Smooth muscle cell (in vitro differentiated cells): ENCODE measurements at regions not wholly inside any gene's neighbourhood (a gene's known extent, or its start where the extent isn't known, plus 50 kb on each side); places are given as distances from the start of the nearest gene placed in this dataset.

Experiments
- DNase-seq: peaks from one replicate; lab custom pipeline; 2025; ENCODE audit not compliant: unreplicated experiment; lab: John Stamatoyannopoulos, UW
- H2AFZ ChIP-seq: fragments of 200-600 bp; sonication (generic); 2 replicates; pipeline ENCODE4 v1.6.0; 2016; ENCODE audit warnings: antibody characterized with exemption, low read depth, mild to moderate bottlenecking
- H3F3A ChIP-seq: fragments of 200-600 bp; sonication (generic); 2 replicates; pipeline ENCODE4 v1.6.0; 2017; ENCODE audit warnings: antibody characterized with exemption, low read depth
- H3K27ac ChIP-seq: fragments of 200-600 bp; sonication (generic); 2 replicates; pipeline ENCODE4 v1.5.1; 2016; ENCODE audit warnings: low read depth, mild to moderate bottlenecking
- H3K27me3 ChIP-seq: fragments of 200-600 bp; sonication (generic); 2 replicates; pipeline ENCODE4 v1.6.1; 2016; ENCODE audit warnings: low read depth, mild to moderate bottlenecking
- H3K36me3 ChIP-seq: fragments of 200-600 bp; sonication (generic); 2 replicates; pipeline ENCODE4 v1.5.1; 2016; ENCODE audit warnings: low read depth
- H3K4me1 ChIP-seq: fragments of 200-600 bp; sonication (generic); 2 replicates; pipeline ENCODE4 v1.5.1; 2016; ENCODE audit warnings: low read depth
- H3K4me2 ChIP-seq: fragments of 200-600 bp; sonication (generic); 2 replicates; pipeline ENCODE4 v1.6.0; 2016; ENCODE audit warnings: mild to moderate bottlenecking
- H3K4me3 ChIP-seq: fragments of 200-600 bp; sonication (generic); 2 replicates; pipeline ENCODE4 v1.5.1; 2016; ENCODE audit warnings: mild to moderate bottlenecking
- H3K79me2 ChIP-seq: fragments of 200-600 bp; sonication (generic); 2 replicates; pipeline ENCODE4 v1.6.0; 2016; ENCODE audit warnings: low read depth, mild to moderate bottlenecking
- H3K9ac ChIP-seq: fragments of 200-600 bp; sonication (generic); 2 replicates; pipeline ENCODE4 v1.6.0; 2016; ENCODE audit warnings: low read depth
- H3K9me3 ChIP-seq: fragments of 200-600 bp; sonication (generic); replicated peaks from 2 replicates; pipeline ENCODE4 v1.5.1; 2016; ENCODE audit warnings: low read depth
- H4K20me1 ChIP-seq: fragments of 200-600 bp; sonication (generic); 2 replicates; pipeline ENCODE4 v1.6.0; 2016; ENCODE audit warnings: low read depth
- CTCF ChIP-seq: fragments of 200-600 bp; sonication (generic); IDR thresholded peaks from 2 replicates; pipeline ENCODE4 v1.5.1; 2017; ENCODE audit warnings: borderline replicate concordance, mild to moderate bottlenecking, antibody characterized with exemption; ENCODE audit not compliant: insufficient read depth, poor library complexity, severe bottlenecking
- WGBS: methylation state at CpG from one replicate; pipeline ENCODE4 v1.1.7; 2016; ENCODE audit warnings: low lambda C conversion rate; 5-methylcytosine and 5-hydroxymethylcytosine counted together

GRCh38 chr10:52967806-52968795 lies 195.5 kb upstream of the MBL2 start:
- H3K79me2 ChIP-seq: no peaks in the 10 kb centered on the region
- no peaks in the 10 kb centered on the region for H3K9me3 ChIP-seq
- no peak overlapping the region for H3K4me3 ChIP-seq
- no peaks in the 10 kb centered on the region for H3K27me3 ChIP-seq
- WGBS: 69% methylated on average over 4 of the region's 4 CpGs
- no peak overlapping the region for H3K4me2 ChIP-seq
- no peak overlapping the region for H3K9ac ChIP-seq
- no peaks in the 10 kb centered on the region for H3F3A ChIP-seq
- H3K27ac ChIP-seq: no peak overlapping the region
- H4K20me1 ChIP-seq: no peaks in the 10 kb centered on the region
- no peak for DNase-seq
- no peaks in the 10 kb centered on the region for H3K36me3 ChIP-seq
- H3K4me1 ChIP-seq: no peaks in the 10 kb centered on the region
- H2AFZ ChIP-seq: no peak overlapping the region
- no peak for TF ChIP-seq CTCF

- Histone ChIP-seq H3K79me2 (no peaks in the 10 kb centered on the region), H3K4me1 (no peaks in the 10 kb centered on the region), H3K27me3 (no peaks in the 10 kb centered on the region), H3F3A (no peaks in the 10 kb centered on the region), H4K20me1 (no peaks in the 10 kb centered on the region), H2AFZ (no peak overlapping the region), H3K27ac (no peak overlapping the region), H3K9ac (no peak overlapping the region), H3K36me3 (no peaks in the 10 kb centered on the region), H3K4me3 (no peak overlapping the region), H3K4me2 (no peak overlapping the region), H3K9me3 (no peaks in the 10 kb centered on the region)
- no peak for TF ChIP-seq CTCF
- no peak for DNase-seq
- WGBS: 96% methylated on average over 1 of the region's 1 CpG
These were observed 194.3 kb upstream of the MBL2 start for GRCh38 chr10:52966904-52967303.

GRCh38 chr10:52965938-52966401 lies 193.4 kb upstream of the MBL2 start:
- no peaks in the 10 kb centered on the region for H3K9me3 ChIP-seq
- TF ChIP-seq CTCF: no peak
- no peaks in the 10 kb centered on the region for H3K36me3 ChIP-seq
- H4K20me1 ChIP-seq: no peaks in the 10 kb centered on the region
- H3F3A ChIP-seq: no peaks in the 10 kb centered on the region
- DNase-seq: no peak
- H2AFZ ChIP-seq: no peak overlapping the region
- no peak overlapping the region for H3K4me3 ChIP-seq
- H3K4me1 ChIP-seq: no peaks in the 10 kb centered on the region
- no peaks in the 10 kb centered on the region for H3K27me3 ChIP-seq
- H3K4me2 ChIP-seq: no peak overlapping the region
- H3K9ac ChIP-seq: no peak overlapping the region
- H3K79me2 ChIP-seq: no peaks in the 10 kb centered on the region
- WGBS: 89% methylated on average over 6 of the region's 6 CpGs
- no peak overlapping the region for H3K27ac ChIP-seq
